Endometrium (tissue), 2 donors: ENCODE measurements at regions not wholly inside any gene's neighbourhood (a gene's known extent, or its start where the extent isn't known, plus 50 kb on each side); places are given as distances from the start of the nearest gene placed in this dataset.
"Not testable (repeated sequence)": the region's sequence is repeated elsewhere in the genome, so short reads cannot be mapped to it uniquely, and the experiment has no call there.

Source experiments
- FAIRE-seq: peaks from 2 replicates; lab custom pipeline; 2012; peaks lifted over from hg19 to GRCh38; lab: Jason Lieb, UNC
- donor health status: control.
- donor health status: control.

- FAIRE-seq: not testable (repeated sequence)
Observed at GRCh38 chr16:88185976-88186888, 196.5 kb upstream of the ZNF469 start.

DNA sequence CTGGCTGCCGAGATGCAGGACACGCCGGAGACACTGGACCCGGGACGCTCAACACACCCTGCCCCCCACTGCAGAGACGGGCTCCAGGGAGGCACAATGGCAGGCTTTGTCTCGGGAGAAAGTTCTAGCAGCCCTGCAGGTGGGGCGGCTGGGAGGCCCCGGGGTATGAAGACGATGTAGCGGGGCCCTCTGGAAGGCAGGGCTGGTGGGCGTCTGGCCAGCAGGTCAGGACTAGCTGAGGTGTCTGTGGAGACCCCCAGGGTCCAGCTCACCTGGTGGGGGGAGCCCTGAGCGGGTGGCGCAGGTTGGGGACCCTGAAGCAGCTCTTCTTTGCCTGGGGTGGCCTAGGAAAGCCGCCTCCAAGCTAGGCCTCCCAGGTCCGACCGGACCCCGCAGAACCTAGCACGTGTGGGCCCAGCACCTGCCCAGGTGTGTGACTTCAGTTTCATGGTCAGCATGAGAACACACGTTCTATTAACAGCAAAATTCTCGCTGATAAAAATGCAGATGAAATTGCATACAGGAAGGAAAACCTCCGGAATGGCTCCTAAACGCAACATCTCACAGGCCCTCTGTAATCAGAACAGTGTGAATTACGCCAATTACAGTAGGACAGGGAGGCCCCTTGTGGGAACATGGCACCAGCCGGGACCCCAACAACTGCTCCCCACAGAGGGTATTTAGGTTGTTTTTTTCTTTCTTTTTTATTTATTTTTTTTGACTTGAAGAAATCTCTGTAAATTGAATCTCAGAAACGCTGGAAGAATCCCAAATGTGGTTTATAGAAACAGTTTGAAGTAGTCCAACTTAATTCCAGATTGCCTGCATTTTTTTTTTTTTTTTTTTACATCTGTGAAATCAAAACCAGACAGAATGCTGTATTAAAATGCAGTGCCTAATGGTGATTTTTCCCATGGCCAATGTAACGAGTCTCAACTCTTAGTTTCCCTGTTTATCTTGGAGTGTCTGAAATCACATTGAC is 195.6 kb upstream of the ZNF469 start:
- not testable (repeated sequence) for FAIRE-seq

GRCh38 chr16:88188171-88188895 is 194.4 kb upstream of the ZNF469 start:
- FAIRE-seq: not testable (repeated sequence)

- FAIRE-seq: not testable (repeated sequence)
Observed at GRCh38 chr16:88190592-88191095, 192.1 kb upstream of the ZNF469 start.

- FAIRE-seq: not testable (repeated sequence)
Observed at GRCh38 chr16:88191168-88191567, 191.6 kb upstream of the ZNF469 start.

DNA sequence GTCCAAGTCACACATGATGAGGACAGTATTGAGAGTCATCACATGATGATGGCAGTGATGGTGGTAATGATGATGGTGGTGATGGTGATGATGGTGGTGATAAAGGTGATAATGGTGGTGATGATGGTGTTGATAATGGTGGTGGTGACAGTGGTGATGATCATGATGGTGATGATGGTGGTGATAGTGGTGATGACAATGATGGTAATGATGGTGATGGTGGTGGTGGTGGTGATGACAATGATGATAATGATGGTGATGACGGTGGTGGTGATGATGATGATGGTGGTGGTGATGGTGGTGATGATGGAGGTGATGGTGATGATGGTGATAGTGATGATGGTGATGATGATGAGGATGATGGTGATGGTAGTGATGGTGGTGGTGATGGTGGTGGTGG is 190.2 kb upstream of the ZNF469 start:
- FAIRE-seq: no peak

DNA sequence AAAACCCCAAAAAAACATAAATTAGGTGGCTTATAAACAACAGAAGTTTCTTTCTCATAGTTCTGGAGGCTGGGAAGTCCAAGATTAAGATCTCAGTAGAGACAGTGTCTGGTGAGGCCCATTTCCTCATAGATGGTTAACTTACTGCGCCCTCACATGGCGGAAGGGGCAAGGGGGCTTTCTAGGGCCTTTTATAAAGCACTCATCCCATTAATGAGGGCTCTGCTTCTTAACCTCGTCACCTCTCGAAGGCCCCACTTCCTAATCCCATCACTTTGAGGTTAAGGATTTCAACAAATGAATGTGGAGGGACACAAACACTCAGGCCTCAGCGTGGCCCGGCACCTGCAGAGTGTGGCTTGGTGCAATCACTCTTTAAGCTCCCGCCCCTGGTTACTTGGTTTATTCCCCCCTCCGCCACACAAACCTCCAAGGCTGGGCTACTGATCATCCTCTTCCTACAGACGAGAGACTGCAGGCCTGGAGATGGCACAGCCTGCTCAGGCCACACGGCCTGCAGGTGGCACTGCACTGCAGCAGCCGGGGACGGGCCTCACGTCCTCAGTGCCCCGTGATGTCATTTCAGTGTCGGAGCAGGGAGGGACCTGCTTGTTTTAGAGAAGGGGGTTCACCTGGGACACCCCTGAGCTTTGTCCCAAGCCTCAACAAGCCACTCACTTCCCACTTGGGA is 188.9 kb upstream of the ZNF469 start:
- not testable (repeated sequence) for FAIRE-seq

DNA sequence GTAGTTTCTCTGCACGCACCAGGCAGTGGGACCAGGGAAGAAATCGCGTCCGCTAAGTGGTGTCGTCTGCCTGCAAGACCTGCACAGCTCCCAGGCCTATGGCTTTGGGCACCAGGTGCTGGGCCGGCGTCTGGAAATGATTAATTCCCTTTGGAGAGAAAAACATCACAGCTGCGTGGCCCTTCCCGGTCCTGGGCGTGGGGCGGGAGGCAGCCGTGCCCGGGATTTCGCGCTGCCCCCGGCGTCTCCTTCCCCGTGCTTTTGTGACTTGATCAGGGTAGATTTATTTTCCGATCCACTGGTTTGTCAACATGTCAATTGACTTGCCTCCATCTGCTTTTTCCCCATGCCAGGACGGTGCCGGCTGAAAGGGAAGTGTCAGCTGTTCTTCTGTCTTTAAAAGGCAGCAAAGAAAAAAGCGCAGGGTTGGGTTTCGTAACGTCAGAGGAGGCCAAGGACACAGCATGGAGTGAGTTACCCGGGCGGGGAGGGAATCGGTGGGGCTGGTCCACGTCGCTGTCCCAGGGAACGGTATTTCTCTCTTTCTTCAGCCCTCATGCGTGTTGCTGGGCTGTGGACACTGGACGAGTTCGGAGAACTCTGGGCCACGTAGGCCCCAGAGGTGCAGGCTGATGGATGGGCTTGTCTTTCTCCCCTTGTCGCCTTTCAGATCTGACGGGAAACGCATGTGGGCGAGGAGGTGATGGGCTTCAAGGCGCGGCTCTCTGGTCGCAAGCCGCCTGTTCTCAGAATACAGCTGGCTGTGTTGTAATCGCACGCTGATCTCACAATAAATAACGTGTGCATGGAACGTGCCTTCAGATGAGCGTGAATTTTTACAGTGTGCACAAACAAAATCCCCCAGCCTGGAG is 188.1 kb upstream of the ZNF469 start:
- FAIRE-seq: no peak

DNA sequence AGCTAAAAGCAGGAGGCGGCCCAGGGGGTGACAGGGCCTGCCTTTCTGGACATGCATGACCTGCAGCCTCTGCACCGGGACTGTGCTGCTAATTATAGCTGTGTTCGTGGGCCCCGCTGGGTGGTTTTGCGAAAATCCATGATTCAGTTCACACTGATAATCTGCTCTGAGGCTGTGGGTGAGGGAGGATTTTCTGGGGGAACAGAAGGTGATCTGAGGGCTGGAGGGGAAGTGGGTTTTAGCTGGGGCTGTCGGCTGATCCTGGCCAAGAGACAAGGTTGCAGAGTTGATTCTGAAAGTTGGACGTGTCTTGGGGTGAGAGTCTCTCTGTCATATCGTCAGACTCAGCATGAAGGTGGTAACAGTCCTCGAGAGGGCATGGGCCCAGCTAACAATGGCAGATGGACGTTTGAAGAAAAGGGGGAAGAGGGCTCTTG is 187.5 kb upstream of the ZNF469 start:
- FAIRE-seq: no peak

DNA sequence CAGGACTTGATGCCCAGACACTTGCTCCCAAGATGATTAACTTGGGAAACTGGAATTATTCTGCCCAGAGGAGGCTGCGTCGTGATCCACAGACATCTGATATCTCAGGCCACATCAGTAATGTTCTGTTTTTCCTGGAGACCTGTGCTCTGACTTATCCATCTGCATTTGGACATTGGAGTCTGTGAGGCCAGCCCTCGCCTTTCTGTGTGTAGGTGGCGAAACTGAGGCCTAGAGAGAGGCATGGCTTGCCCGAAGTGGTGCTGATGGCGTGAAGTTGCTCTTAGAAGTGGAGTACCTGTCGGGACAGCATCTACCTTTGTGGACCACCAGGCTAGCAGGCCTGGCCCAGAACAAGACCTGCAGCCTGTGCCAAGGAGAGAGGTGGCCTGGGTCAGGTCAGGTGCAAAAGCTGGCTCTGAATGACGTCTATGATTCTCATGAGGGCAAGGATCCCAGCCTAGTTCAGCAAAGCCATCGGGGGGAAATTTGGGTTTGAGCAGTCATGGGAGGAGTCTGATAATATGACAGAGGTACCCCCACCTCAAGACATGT is 186.8 kb upstream of the ZNF469 start:
- FAIRE-seq: no peak

GRCh38 chr16:88196471-88197400 is 186.0 kb upstream of the ZNF469 start:
- no peak for FAIRE-seq

- no peak for FAIRE-seq
Observed at GRCh38 chr16:88197481-88198456, 185.0 kb upstream of the ZNF469 start.

DNA sequence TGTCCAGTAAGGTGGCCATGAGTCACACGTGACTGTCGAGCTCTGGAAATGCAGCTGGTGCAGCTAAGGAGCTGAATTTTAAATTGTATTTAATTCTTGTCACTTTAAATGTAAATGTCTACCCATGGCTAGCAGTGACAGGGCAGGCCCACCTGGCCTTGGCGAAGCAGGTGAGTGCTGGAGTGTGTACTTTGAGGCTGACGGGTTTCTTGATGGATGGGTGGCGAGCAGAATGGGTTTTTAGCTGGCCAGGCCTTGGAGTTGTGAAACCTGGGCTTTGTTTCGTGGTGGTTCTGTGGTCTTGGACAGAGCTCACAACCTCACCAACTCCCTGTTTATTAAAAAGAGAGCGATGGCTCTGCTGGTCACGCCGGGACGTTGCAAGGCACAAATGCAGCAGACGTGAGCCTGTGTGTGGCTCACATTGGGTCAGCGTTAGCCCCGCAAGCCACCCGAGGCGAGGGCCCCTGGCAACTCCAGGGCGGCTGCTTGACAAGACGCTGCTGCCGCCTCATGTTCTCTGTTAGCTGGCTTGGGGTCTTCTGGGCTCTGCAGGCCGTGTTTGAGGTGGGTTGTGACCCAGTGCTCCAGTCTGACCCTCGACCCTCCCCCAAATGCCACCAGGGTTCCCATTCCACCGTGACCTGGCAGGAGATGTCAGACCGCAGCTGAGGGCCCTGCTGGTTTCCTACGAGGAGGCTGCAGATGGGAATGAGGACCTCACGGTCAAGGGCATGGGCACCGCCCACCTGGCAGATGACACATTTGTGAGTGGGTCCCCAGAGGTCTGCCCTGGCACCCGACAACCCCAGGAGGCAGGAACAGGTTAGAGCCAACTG is 184.1 kb upstream of the ZNF469 start:
- not testable (repeated sequence) for FAIRE-seq

DNA sequence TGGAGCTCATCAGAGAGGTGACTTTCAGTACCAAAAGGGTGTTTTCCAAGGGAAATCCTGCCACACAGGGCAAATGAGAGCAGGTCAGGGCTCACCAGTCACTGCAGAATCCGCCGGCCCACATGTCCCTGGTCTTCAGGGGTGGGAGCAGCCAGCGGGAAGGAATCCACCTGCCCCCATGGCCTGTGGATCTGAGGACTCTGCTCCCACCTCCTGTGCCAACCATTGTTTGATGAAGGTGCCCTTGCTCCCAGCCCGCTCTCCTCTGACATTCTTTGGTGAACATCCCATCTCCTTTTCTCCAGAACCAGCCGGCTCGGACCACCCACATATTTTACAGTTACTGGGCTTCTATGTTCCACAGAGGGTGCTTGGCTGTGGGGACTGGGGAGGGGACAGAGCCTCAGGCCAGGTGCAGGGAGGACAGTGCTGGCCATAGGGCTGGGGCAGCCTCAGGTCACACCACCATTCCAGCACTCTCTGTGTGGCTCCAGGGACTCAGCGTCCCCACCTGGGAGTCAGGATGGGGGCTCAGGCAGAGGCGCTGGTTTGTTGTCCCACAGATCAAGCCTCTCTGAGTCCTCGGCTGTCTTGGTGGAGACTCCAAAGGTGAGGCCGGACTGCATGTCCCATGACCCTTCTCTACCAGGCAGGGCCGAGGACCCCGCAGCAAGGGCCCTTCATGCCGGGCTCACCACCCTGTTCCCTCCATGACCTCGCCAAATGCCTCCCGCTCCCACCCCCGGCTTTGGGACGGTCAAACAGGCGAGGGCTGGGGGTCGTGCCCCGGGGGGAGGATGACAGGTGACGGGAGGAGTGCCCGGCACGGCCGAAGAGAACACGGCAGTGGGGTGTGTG is 183.2 kb upstream of the ZNF469 start:
- not testable (repeated sequence) for FAIRE-seq

DNA sequence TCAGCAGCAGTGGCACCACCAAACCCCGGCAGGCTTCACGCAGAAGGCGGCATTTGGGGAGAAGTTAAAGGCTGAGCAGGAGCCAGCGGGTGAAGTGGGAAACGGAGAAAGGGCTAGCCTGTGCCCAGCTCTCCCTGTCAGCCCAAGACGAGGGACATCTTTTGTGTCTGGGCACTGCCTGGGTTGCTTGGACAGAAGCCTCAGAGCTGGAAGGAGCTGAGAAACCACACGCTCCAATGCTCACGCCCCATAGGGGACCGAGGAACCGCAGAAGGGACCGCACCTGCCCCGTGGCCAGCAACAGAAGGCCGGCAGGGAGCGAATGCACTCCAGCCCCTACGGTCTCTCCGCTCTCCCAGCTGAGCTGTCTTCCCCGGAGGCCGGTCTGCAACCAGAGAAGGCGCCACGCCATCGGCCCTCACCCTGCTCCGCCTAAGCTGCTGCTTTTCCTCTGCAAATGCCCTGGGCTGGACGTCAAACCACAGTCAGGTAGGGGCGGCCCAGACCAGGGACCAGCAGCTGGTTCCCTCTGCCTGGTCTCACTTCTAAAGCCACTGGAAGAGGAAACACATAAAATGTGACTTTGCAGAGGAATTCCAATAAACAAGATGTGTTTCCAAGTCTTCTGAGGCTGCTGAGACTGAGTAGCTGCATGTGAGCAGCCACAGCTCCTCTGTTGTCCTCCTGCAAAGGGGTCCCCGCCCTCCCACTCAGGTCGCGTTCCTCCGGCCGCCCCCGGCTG is 182.4 kb upstream of the ZNF469 start:
- not testable (repeated sequence) for FAIRE-seq
